ENCODE measurements at regions not wholly inside any gene's neighbourhood (a gene's known extent, or its start where the extent isn't known, plus 50 kb on each side); places are given as distances from the start of the nearest gene placed in this dataset.

GRCh38 chr10:105990529-105990928 is 1174.0 kb downstream of the SORCS1 start:
- no peak overlapping the region for H3K4me3 ChIP-seq (ENCODE audit: low read length)
- no peak for DNase-seq (ENCODE audit: low read depth)
- TF ChIP-seq CTCF (conservative IDR thresholded peaks at IDR 0.05; ENCODE audit: low read depth, low read length), result no peak

DNA sequence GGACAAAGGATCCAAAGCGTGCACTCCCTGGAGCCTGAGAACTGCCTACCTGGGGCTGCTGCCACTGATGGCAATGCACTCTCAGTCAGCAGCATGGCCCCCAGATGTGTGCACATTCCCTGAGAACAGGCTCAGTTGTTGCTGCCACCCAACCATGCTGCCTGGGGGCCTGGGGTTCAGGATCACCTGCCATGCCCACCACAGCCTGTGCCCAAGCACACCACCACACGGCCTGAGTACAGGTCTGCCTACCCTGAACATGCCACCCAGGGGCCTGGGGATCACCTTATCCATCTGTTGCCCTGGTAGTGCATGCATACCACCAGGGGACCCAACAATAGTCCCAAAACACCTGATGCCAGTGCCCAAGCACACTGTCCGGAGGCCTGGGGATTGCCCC is 1174.5 kb downstream of the SORCS1 start:
- no peak for TF ChIP-seq CTCF (conservative IDR thresholded peaks at IDR 0.05; ENCODE audit: low read depth, low read length)
- no peak overlapping the region for H3K4me3 ChIP-seq (ENCODE audit: low read length)

GRCh38 chr10:105988848-105989247 is 1175.7 kb downstream of the SORCS1 start:
- no peak for TF ChIP-seq CTCF (conservative IDR thresholded peaks at IDR 0.05; ENCODE audit: low read depth, low read length)
- no peak overlapping the region for H3K4me3 ChIP-seq (ENCODE audit: low read length)
- DNase-seq (ENCODE audit: low read depth), result no peak

More for the DNA sequence above, 1174.5 kb downstream of the SORCS1 start:
- DNase-seq (ENCODE audit: low read depth), result no peak

GRCh38 chr10:105986912-105987635 is 1177.4 kb downstream of the SORCS1 start:
- no peak for TF ChIP-seq CTCF (conservative IDR thresholded peaks at IDR 0.05; ENCODE audit: low read depth, low read length)
- H3K4me3 ChIP-seq (ENCODE audit: low read length), result no peak overlapping the region
- DNase-seq (ENCODE audit: low read depth), result no peak

GRCh38 chr10:105986486-105986885 is 1178.0 kb downstream of the SORCS1 start:
- H3K4me3 ChIP-seq (ENCODE audit: low read length), result no peak overlapping the region
- DNase-seq (ENCODE audit: low read depth), result no peak
- TF ChIP-seq CTCF (conservative IDR thresholded peaks at IDR 0.05; ENCODE audit: low read depth, low read length), result no peak

GRCh38 chr10:105982735-105983134 is 1181.8 kb downstream of the SORCS1 start:
- TF ChIP-seq CTCF (conservative IDR thresholded peaks at IDR 0.05; ENCODE audit: low read depth, low read length), result no peak
- no peak for DNase-seq (ENCODE audit: low read depth)
- H3K4me3 ChIP-seq (ENCODE audit: low read length), result no peak overlapping the region

- TF ChIP-seq CTCF (conservative IDR thresholded peaks at IDR 0.05; ENCODE audit: low read depth, low read length), result no peak
- no peak for DNase-seq (ENCODE audit: low read depth)
- no peak overlapping the region for H3K4me3 ChIP-seq (ENCODE audit: low read length)
These were observed 1182.8 kb downstream of the SORCS1 start for GRCh38 chr10:105981679-105982078.

All from retinal pigment epithelial cell (primary cell).